Endothelial cell of umbilical vein (primary cell): ENCODE measurements at regions not wholly inside any gene's neighbourhood (a gene's known extent, or its start where the extent isn't known, plus 50 kb on each side); places are given as distances from the start of the nearest gene placed in this dataset.

Experiments
- EZH2 ChIP-seq: IDR thresholded peaks from 2 replicates; pipeline ENCODE4 v1.6.1; 2012; ENCODE audit warnings: borderline replicate concordance, low read depth, mild to moderate bottlenecking, moderate library complexity, low read length, inconsistent platforms; ENCODE audit not compliant: severe bottlenecking
- FOS ChIP-seq: IDR thresholded peaks from 2 replicates; pipeline ENCODE4 v1.6.1; 2011; ENCODE audit warnings: mild to moderate bottlenecking, low read length, moderate library complexity, borderline replicate concordance; ENCODE audit not compliant: insufficient read depth
- MYC ChIP-seq: IDR thresholded peaks from one replicate; pipeline ENCODE4 v1.6.1; 2011; ENCODE audit warnings: mild to moderate bottlenecking, low read depth, low read length
- POLR2A ChIP-seq: IDR thresholded peaks from 2 replicates; pipeline ENCODE4 v1.6.1; 2012; ENCODE audit warnings: low read depth, mild to moderate bottlenecking, control low read depth, low read length
- POLR2AphosphoS5 ChIP-seq: IDR thresholded peaks from 2 replicates; pipeline ENCODE4 v1.6.1; 2012; ENCODE audit warnings: low read depth, mild to moderate bottlenecking, control low read depth, low read length, moderate library complexity; ENCODE audit not compliant: insufficient read depth
- TF ChIP-seq, protein P1 (sequence below), 2 donors: IDR thresholded peaks; 1 replicate in 1 of 2; 2 replicates in 1 of 2; pipeline ENCODE4 v1.5.1; 2011; ENCODE audit warnings: low read length in 2 of 2, mild to moderate bottlenecking in 2 of 2, moderate library complexity in 2 of 2, control low read depth in 1 of 2, inconsistent platforms in 1 of 2, low read depth in 1 of 2; ENCODE audit not compliant: insufficient read depth in 1 of 2; ENCODE audit errors: extremely low read depth in 1 of 2
- TF ChIP-seq, protein P2 (sequence below): IDR thresholded peaks from 2 replicates; pipeline ENCODE4 v1.6.1; 2011; ENCODE audit not compliant: insufficient read depth, insufficient read length

DNA sequence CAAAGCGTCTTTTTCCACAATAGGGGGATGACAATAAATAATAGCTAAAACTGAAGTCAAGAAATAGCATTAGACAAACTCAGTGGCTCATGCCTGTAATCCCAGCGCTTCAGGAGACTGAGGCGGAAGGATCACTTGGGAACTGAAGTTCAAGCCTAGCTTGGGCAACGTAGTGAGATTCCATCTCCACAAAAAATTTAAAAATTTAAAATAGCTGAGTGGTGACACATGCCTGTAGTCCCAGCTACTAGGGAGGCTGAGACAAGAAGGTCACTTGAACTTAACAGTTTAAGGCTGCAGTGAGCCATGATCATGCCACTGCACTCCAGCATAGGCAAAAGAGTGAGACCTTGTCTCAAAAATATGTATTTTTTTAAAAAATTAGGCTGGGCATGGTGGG, 107.9 kb downstream of the AKR1D1 start:
- TF ChIP-seq, protein P1, sequence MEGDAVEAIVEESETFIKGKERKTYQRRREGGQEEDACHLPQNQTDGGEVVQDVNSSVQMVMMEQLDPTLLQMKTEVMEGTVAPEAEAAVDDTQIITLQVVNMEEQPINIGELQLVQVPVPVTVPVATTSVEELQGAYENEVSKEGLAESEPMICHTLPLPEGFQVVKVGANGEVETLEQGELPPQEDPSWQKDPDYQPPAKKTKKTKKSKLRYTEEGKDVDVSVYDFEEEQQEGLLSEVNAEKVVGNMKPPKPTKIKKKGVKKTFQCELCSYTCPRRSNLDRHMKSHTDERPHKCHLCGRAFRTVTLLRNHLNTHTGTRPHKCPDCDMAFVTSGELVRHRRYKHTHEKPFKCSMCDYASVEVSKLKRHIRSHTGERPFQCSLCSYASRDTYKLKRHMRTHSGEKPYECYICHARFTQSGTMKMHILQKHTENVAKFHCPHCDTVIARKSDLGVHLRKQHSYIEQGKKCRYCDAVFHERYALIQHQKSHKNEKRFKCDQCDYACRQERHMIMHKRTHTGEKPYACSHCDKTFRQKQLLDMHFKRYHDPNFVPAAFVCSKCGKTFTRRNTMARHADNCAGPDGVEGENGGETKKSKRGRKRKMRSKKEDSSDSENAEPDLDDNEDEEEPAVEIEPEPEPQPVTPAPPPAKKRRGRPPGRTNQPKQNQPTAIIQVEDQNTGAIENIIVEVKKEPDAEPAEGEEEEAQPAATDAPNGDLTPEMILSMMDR (IDR thresholded peaks at IDR 0.05; ENCODE audit: extremely low read depth in 1 of 2, insufficient read depth in 1 of 2, low read depth in 1 of 2, low read length in 2 of 2): no peak
- TF ChIP-seq MYC: no peak
- TF ChIP-seq POLR2AphosphoS5: no peak
- no peak for TF ChIP-seq POLR2A
- no peak for TF ChIP-seq FOS
- TF ChIP-seq EZH2: no peak
- TF ChIP-seq, protein P2, sequence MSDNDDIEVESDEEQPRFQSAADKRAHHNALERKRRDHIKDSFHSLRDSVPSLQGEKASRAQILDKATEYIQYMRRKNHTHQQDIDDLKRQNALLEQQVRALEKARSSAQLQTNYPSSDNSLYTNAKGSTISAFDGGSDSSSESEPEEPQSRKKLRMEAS: no peak
